Astrocyte (in vitro differentiated cells and primary cell): ENCODE measurements at regions not wholly inside any gene's neighbourhood (a gene's known extent, or its start where the extent isn't known, plus 50 kb on each side); places are given as distances from the start of the nearest gene placed in this dataset.

ENCODE experiments used
- DNase-seq: peaks from one replicate; pipeline ENCODE4 v3.0.0-alpha.2; 2010; ENCODE audit warnings: low read depth
- FAIRE-seq: peaks from 2 replicates; lab custom pipeline; 2011; peaks lifted over from hg19 to GRCh38; lab: Jason Lieb, UNC
- H2AFZ ChIP-seq: 2 replicates; pipeline ENCODE4 v1.6.0; 2012; ENCODE audit warnings: low read depth, low read length, inconsistent platforms
- H3K27ac ChIP-seq: 2 replicates; pipeline ENCODE4 v1.5.1; 2011; ENCODE audit warnings: low read depth, low read length, inconsistent platforms
- H3K27me3 ChIP-seq: 2 replicates; pipeline ENCODE4 v1.6.0; 2011; ENCODE audit warnings: low read length, inconsistent platforms; ENCODE audit not compliant: insufficient read depth
- H3K36me3 ChIP-seq: 2 replicates; pipeline ENCODE4 v1.5.1; 2011; ENCODE audit warnings: low read length, inconsistent platforms; ENCODE audit not compliant: insufficient read depth
- H3K4me1 ChIP-seq: 2 replicates; pipeline ENCODE4 v1.5.1; 2011; ENCODE audit warnings: low read length, inconsistent platforms; ENCODE audit not compliant: insufficient read depth
- H3K4me2 ChIP-seq: 2 replicates; pipeline ENCODE4 v1.6.0; 2012; ENCODE audit warnings: low read length, inconsistent platforms
- H3K4me3 ChIP-seq: 2 replicates; pipeline ENCODE4 v1.5.1; 2011; ENCODE audit warnings: low read depth, mild to moderate bottlenecking, low read length, inconsistent platforms; ENCODE audit not compliant: insufficient read depth
- H3K79me2 ChIP-seq: 2 replicates; pipeline ENCODE4 v1.6.0; 2012; ENCODE audit warnings: mild to moderate bottlenecking, low read length, inconsistent platforms; ENCODE audit not compliant: insufficient read depth
- H3K9ac ChIP-seq: 2 replicates; pipeline ENCODE4 v1.6.0; 2012; ENCODE audit warnings: mild to moderate bottlenecking, low read length, inconsistent platforms
- H3K9me3 ChIP-seq: 2 replicates; pipeline ENCODE4 v1.5.1; 2012; ENCODE audit warnings: low read depth, mild to moderate bottlenecking, low read length, inconsistent platforms; ENCODE audit not compliant: insufficient read depth
- H4K20me1 ChIP-seq: 2 replicates; pipeline ENCODE4 v1.6.0; 2012; ENCODE audit warnings: low read length, inconsistent platforms; ENCODE audit not compliant: insufficient read depth
- H3K27ac Mint-ChIP-seq: one replicate; pipeline ENCODE4 v1.8.0; 2021; ENCODE audit warnings: mild to moderate bottlenecking, mixed read lengths; ENCODE audit not compliant: unreplicated experiment
- H3K27me3 Mint-ChIP-seq: one replicate; pipeline ENCODE4 v1.8.0; 2021; ENCODE audit warnings: low read depth, mixed read lengths; ENCODE audit not compliant: unreplicated experiment
- H3K36me3 Mint-ChIP-seq: one replicate; pipeline ENCODE4 v1.8.0; 2021; ENCODE audit warnings: low read depth, mixed read lengths; ENCODE audit not compliant: unreplicated experiment
- H3K4me1 Mint-ChIP-seq: one replicate; pipeline ENCODE4 v1.8.0; 2021; ENCODE audit warnings: low read depth, mixed read lengths; ENCODE audit not compliant: unreplicated experiment
- H3K4me3 Mint-ChIP-seq: one replicate; pipeline ENCODE4 v1.8.0; 2021; ENCODE audit warnings: mild to moderate bottlenecking, moderate library complexity, mixed read lengths; ENCODE audit not compliant: unreplicated experiment
- H3K9me3 Mint-ChIP-seq: one replicate; pipeline ENCODE4 v1.8.0; 2021; ENCODE audit warnings: mild to moderate bottlenecking, mixed read lengths; ENCODE audit not compliant: unreplicated experiment
- EZH2 ChIP-seq: IDR thresholded peaks from 2 replicates; pipeline ENCODE4 v1.6.1; 2012; ENCODE audit warnings: mild to moderate bottlenecking, low read length, inconsistent platforms; ENCODE audit not compliant: insufficient read depth
- TF ChIP-seq, protein P1 (sequence below): IDR thresholded peaks from 2 replicates; pipeline ENCODE4 v1.5.1; 2011; ENCODE audit warnings: low read depth, mild to moderate bottlenecking, inconsistent platforms, low read length, moderate library complexity; ENCODE audit not compliant: insufficient read depth

DNA sequence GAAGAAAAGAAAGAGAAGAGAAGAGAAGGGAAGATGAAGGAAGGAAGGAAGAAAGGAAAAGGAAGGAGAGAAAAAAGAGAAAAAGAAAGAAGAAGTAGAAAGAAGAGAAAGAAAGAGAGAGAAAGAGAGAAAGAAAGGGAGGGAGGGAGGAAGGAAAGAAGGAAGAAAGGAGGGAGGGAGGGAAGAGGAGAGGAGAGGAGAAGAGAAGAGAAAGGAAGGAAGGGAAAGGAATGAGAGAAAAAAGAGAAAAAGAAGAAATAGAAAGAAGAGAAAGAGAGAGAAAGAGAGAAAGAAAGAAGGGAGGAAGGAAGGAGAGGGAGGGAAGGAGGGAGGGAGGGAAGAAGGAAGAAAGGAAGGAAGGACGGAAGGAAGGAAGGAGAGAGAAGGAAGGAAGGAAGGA is 217.9 kb upstream of the POU1F1 start:
- Mint-ChIP-seq H3K36me3 (no peaks in the 10 kb centered on the region), H3K4me1 (no peaks in the 10 kb centered on the region), H3K27me3 (no peaks in the 10 kb centered on the region), H3K4me3 (no peak overlapping the region), H3K27ac (no peak overlapping the region), H3K9me3 (no peaks in the 10 kb centered on the region)
- no peaks in the 10 kb centered on the region for H3K9me3 ChIP-seq
- TF ChIP-seq, protein P1, sequence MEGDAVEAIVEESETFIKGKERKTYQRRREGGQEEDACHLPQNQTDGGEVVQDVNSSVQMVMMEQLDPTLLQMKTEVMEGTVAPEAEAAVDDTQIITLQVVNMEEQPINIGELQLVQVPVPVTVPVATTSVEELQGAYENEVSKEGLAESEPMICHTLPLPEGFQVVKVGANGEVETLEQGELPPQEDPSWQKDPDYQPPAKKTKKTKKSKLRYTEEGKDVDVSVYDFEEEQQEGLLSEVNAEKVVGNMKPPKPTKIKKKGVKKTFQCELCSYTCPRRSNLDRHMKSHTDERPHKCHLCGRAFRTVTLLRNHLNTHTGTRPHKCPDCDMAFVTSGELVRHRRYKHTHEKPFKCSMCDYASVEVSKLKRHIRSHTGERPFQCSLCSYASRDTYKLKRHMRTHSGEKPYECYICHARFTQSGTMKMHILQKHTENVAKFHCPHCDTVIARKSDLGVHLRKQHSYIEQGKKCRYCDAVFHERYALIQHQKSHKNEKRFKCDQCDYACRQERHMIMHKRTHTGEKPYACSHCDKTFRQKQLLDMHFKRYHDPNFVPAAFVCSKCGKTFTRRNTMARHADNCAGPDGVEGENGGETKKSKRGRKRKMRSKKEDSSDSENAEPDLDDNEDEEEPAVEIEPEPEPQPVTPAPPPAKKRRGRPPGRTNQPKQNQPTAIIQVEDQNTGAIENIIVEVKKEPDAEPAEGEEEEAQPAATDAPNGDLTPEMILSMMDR, result no peak
- no peak for TF ChIP-seq EZH2
- no peaks in the 10 kb centered on the region for H3K27me3 ChIP-seq
- no peak overlapping the region for H2AFZ ChIP-seq
- H3K4me2 ChIP-seq, result no peak overlapping the region
- DNase-seq (no peak), FAIRE-seq (no peak)
- no peaks in the 10 kb centered on the region for H3K36me3 ChIP-seq
- H3K4me1 ChIP-seq, result no peaks in the 10 kb centered on the region
- H3K9ac ChIP-seq, result no peak overlapping the region
- H3K4me3 ChIP-seq, result no peak overlapping the region
- no peaks in the 10 kb centered on the region for H4K20me1 ChIP-seq
- no peaks in the 10 kb centered on the region for H3K79me2 ChIP-seq
- H3K27ac ChIP-seq, result no peak overlapping the region

DNA sequence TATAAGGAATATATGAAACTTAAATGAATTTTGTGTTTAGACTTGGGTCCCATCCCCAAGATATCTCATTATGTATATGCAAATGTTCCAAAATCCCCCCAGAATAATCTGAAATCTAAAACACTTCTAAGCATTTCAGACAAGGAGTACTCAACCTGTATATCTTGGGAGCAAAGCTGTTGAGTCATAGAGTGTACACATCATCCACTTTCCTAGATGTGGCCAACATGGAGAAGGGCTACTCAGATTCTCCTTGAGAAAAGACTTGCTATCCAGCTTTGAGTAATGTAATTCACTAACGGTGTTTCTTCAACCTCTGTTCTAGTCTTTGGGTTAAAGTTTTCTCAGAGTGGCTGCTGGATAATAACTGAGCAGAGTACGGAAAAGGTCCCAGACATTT is 215.5 kb upstream of the POU1F1 start:
- no peaks in the 10 kb centered on the region for H3K4me1 Mint-ChIP-seq
- H3K27ac Mint-ChIP-seq, result no peak overlapping the region
- H3K4me2 ChIP-seq, result no peak overlapping the region
- H3K9me3 Mint-ChIP-seq, result no peaks in the 10 kb centered on the region
- H3K4me1 ChIP-seq, result no peaks in the 10 kb centered on the region
- no peaks in the 10 kb centered on the region for H3K36me3 ChIP-seq
- H3K27me3 ChIP-seq, result no peaks in the 10 kb centered on the region
- H3K9me3 ChIP-seq, result no peaks in the 10 kb centered on the region
- DNase-seq (no peak), FAIRE-seq (no peak)
- no peak overlapping the region for H3K4me3 Mint-ChIP-seq
- H4K20me1 ChIP-seq, result no peaks in the 10 kb centered on the region
- no peaks in the 10 kb centered on the region for H3K27me3 Mint-ChIP-seq
- TF ChIP-seq EZH2, result no peak
- TF ChIP-seq, protein P1, result no peak
- H3K9ac ChIP-seq, result no peak overlapping the region
- no peaks in the 10 kb centered on the region for H3K79me2 ChIP-seq
- H3K36me3 Mint-ChIP-seq, result no peaks in the 10 kb centered on the region
- H3K4me3 ChIP-seq, result no peak overlapping the region
- H2AFZ ChIP-seq, result no peak overlapping the region
- no peak overlapping the region for H3K27ac ChIP-seq

DNA sequence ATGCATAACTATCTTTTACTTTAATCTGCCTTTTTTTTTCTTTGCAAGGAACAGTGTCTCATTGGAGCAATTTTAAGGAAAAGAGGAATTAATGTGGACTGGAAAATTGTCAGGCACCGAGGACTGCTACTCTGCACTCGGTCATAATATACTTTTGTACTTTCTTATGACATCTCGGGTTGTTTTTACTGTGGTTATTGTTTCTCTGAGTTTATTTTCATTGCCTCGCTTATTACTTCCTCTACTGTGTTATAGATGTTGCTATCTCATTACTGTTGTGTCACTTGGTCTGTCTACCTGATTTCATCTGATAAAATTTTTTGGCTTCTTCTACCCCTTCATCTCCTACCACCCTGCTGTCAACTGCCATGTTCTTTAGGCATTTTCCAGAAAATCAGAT is 213.5 kb upstream of the POU1F1 start:
- Histone ChIP-seq H3K4me1 (no peaks in the 10 kb centered on the region), H3K4me2 (no peak overlapping the region), H3K79me2 (no peaks in the 10 kb centered on the region), H2AFZ (no peak overlapping the region), H3K36me3 (no peaks in the 10 kb centered on the region), H3K9ac (no peak overlapping the region), H3K9me3 (no peaks in the 10 kb centered on the region), H3K27me3 (no peaks in the 10 kb centered on the region), H3K4me3 (no peak overlapping the region), H3K27ac (no peak overlapping the region), H4K20me1 (no peaks in the 10 kb centered on the region)
- DNase-seq (no peak), FAIRE-seq (no peak)
- H3K4me1 Mint-ChIP-seq, result no peaks in the 10 kb centered on the region
- H3K27ac Mint-ChIP-seq, result no peak overlapping the region
- H3K4me3 Mint-ChIP-seq, result no peak overlapping the region
- H3K9me3 Mint-ChIP-seq, result no peaks in the 10 kb centered on the region
- no peaks in the 10 kb centered on the region for H3K27me3 Mint-ChIP-seq
- no peaks in the 10 kb centered on the region for H3K36me3 Mint-ChIP-seq
- TF ChIP-seq EZH2, result no peak
- TF ChIP-seq, protein P1, result no peak
